DND-41 (cell line): ENCODE measurements at regions not wholly inside any gene's neighbourhood (a gene's known extent, or its start where the extent isn't known, plus 50 kb on each side); places are given as distances from the start of the nearest gene placed in this dataset.

Experiments
- EZH2 ChIP-seq: IDR thresholded peaks from 3 replicates; pipeline ENCODE4 v1.6.1; 2012; ENCODE audit warnings: borderline replicate concordance, low read depth, mild to moderate bottlenecking, moderate library complexity, low read length, inconsistent platforms; ENCODE audit not compliant: severe bottlenecking
- TF ChIP-seq, protein P1 (sequence below): IDR thresholded peaks from 2 replicates; pipeline ENCODE4 v1.5.1; 2012; ENCODE audit warnings: borderline replicate concordance, low read length, moderate library complexity, mild to moderate bottlenecking; ENCODE audit not compliant: poor library complexity, severe bottlenecking; ENCODE audit errors: extremely low read depth

DNA sequence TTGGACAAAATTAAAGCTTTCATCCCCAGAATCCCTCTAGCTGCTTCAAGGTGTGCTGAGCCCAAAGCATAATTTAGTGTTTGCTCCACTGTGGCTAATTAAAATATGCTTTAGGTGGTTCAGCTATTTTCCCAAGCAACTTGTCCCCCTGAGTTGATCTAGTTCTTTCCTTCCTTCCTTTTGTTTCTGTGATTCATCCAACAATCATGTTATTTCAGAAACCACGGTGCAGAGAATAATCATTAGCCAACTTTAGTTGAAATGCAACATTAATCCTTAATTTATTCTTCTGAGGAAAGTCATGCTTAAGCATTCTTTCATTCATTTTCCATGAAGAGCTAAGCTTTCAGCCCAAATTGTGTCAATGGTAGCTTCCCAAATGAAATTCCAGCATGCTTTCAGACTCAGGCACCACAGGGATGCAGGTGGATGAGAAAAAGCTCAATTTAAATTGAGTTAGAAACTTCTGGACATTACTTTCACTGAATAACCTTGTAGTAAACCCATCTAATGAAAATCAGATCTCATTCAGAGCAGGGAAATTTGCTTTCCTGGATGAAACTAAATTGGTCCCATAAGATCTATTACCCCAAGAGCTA lies 209.0 kb upstream of the NT5E start:
- TF ChIP-seq, protein P1, sequence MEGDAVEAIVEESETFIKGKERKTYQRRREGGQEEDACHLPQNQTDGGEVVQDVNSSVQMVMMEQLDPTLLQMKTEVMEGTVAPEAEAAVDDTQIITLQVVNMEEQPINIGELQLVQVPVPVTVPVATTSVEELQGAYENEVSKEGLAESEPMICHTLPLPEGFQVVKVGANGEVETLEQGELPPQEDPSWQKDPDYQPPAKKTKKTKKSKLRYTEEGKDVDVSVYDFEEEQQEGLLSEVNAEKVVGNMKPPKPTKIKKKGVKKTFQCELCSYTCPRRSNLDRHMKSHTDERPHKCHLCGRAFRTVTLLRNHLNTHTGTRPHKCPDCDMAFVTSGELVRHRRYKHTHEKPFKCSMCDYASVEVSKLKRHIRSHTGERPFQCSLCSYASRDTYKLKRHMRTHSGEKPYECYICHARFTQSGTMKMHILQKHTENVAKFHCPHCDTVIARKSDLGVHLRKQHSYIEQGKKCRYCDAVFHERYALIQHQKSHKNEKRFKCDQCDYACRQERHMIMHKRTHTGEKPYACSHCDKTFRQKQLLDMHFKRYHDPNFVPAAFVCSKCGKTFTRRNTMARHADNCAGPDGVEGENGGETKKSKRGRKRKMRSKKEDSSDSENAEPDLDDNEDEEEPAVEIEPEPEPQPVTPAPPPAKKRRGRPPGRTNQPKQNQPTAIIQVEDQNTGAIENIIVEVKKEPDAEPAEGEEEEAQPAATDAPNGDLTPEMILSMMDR, result no peak
- TF ChIP-seq EZH2, result no peak
